ENCODE measurements at regions not wholly inside any gene's neighbourhood (a gene's known extent, or its start where the extent isn't known, plus 50 kb on each side); places are given as distances from the start of the nearest gene placed in this dataset.

GRCh38 chr5:143470120-143470519, 66.6 kb upstream of the NR3C1 start:
- Histone ChIP-seq H3K27me3 (no peaks in the 10 kb centered on the region), H3K9ac (no peak overlapping the region), H3K36me3 (no peaks in the 10 kb centered on the region), H3K79me2 (ENCODE audit: low read depth) (no peaks in the 10 kb centered on the region), H3K4me3 (no peak overlapping the region), H3F3A (ENCODE audit: low read depth) (no peaks in the 10 kb centered on the region), H4K20me1 (ENCODE audit: low read depth) (no peaks in the 10 kb centered on the region), H3K4me1 (no peaks in the 10 kb centered on the region), H3K9me3 (ENCODE audit: low read depth) (no peaks in the 10 kb centered on the region), H3K27ac (no peak overlapping the region), H3K4me2 (no peak overlapping the region), H2AFZ (replicated peaks) (no peak overlapping the region)
- Mint-ChIP-seq H3K4me3 (no peak overlapping the region), H3K4me1 (no peaks in the 10 kb centered on the region), H3K27me3 (ENCODE audit: insufficient read depth, low read depth) (no peaks in the 10 kb centered on the region), H3K9me3 (no peaks in the 10 kb centered on the region), H3K36me3 (no peaks in the 10 kb centered on the region), H3K27ac (no peak overlapping the region)
- no peak for DNase-seq (ENCODE audit: low spot score)
- TF ChIP-seq CTCF (IDR thresholded peaks at IDR 0.05) (no peak), EZH2 (IDR thresholded peaks at IDR 0.05) (no peak), EZH2phosphoT487 (IDR thresholded peaks at IDR 0.05) (no peak)

GRCh38 chr5:143469125-143469524, 65.6 kb upstream of the NR3C1 start:
- H3K4me3 Mint-ChIP-seq: no peak overlapping the region
- no peak overlapping the region for H3K4me3 ChIP-seq
- no peak overlapping the region for H2AFZ ChIP-seq (replicated peaks)
- no peaks in the 10 kb centered on the region for H4K20me1 ChIP-seq (ENCODE audit: low read depth)
- H3K36me3 Mint-ChIP-seq: no peaks in the 10 kb centered on the region
- H3K9ac ChIP-seq: no peak overlapping the region
- no peak overlapping the region for H3K4me2 ChIP-seq
- H3K4me1 ChIP-seq: no peaks in the 10 kb centered on the region
- no peaks in the 10 kb centered on the region for H3K9me3 ChIP-seq (ENCODE audit: low read depth)
- H3K27me3 Mint-ChIP-seq (ENCODE audit: insufficient read depth, low read depth): no peaks in the 10 kb centered on the region
- H3K9me3 Mint-ChIP-seq: no peaks in the 10 kb centered on the region
- no peaks in the 10 kb centered on the region for H3K4me1 Mint-ChIP-seq
- H3K27ac Mint-ChIP-seq: no peak overlapping the region
- no peaks in the 10 kb centered on the region for H3K27me3 ChIP-seq
- no peaks in the 10 kb centered on the region for H3K79me2 ChIP-seq (ENCODE audit: low read depth)
- no peak overlapping the region for H3K27ac ChIP-seq
- TF ChIP-seq EZH2 (IDR thresholded peaks at IDR 0.05): no peak
- no peak for TF ChIP-seq EZH2phosphoT487 (IDR thresholded peaks at IDR 0.05)
- no peaks in the 10 kb centered on the region for H3K36me3 ChIP-seq
- H3F3A ChIP-seq (ENCODE audit: low read depth): no peaks in the 10 kb centered on the region
- no peak for DNase-seq (ENCODE audit: low spot score)

- Histone ChIP-seq H3K4me1 (no peaks in the 10 kb centered on the region), H3K9ac (no peak overlapping the region), H4K20me1 (ENCODE audit: low read depth) (no peaks in the 10 kb centered on the region), H3K9me3 (ENCODE audit: low read depth) (no peaks in the 10 kb centered on the region), H2AFZ (replicated peaks) (no peak overlapping the region), H3K27ac (no peak overlapping the region), H3K27me3 (no peaks in the 10 kb centered on the region), H3K4me3 (no peak overlapping the region), H3K36me3 (no peaks in the 10 kb centered on the region), H3F3A (ENCODE audit: low read depth) (no peaks in the 10 kb centered on the region), H3K79me2 (ENCODE audit: low read depth) (no peaks in the 10 kb centered on the region), H3K4me2 (no peak overlapping the region)
- TF ChIP-seq EZH2phosphoT487 (IDR thresholded peaks at IDR 0.05) (no peak), CTCF (IDR thresholded peaks at IDR 0.05) (no peak), EZH2 (IDR thresholded peaks at IDR 0.05) (no peak)
- Mint-ChIP-seq H3K27me3 (ENCODE audit: insufficient read depth, low read depth) (no peaks in the 10 kb centered on the region), H3K4me3 (no peak overlapping the region), H3K9me3 (no peaks in the 10 kb centered on the region), H3K27ac (no peak overlapping the region), H3K4me1 (no peaks in the 10 kb centered on the region), H3K36me3 (no peaks in the 10 kb centered on the region)
- no peak for DNase-seq (ENCODE audit: low spot score)
Measured at GRCh38 chr5:143466632-143467031, 63.1 kb upstream of the NR3C1 start.

GRCh38 chr5:143464723-143465490, 61.4 kb upstream of the NR3C1 start:
- Mint-ChIP-seq H3K36me3 (no peaks in the 10 kb centered on the region), H3K27me3 (ENCODE audit: insufficient read depth, low read depth) (no peaks in the 10 kb centered on the region), H3K4me1 (no peaks in the 10 kb centered on the region), H3K27ac (no peak overlapping the region), H3K9me3 (no peaks in the 10 kb centered on the region), H3K4me3 (no peak overlapping the region)
- H3K4me1 ChIP-seq: no peaks in the 10 kb centered on the region
- no peak for TF ChIP-seq EZH2phosphoT487 (IDR thresholded peaks at IDR 0.05)
- no peak for TF ChIP-seq EZH2 (IDR thresholded peaks at IDR 0.05)
- TF ChIP-seq CTCF (IDR thresholded peaks at IDR 0.05): no peak
- H3K9me3 ChIP-seq (ENCODE audit: low read depth): no peaks in the 10 kb centered on the region
- H3F3A ChIP-seq (ENCODE audit: low read depth): no peaks in the 10 kb centered on the region
- no peak overlapping the region for H3K9ac ChIP-seq
- no peaks in the 10 kb centered on the region for H4K20me1 ChIP-seq (ENCODE audit: low read depth)
- H2AFZ ChIP-seq (replicated peaks): no peak overlapping the region
- no peaks in the 10 kb centered on the region for H3K79me2 ChIP-seq (ENCODE audit: low read depth)
- H3K27me3 ChIP-seq: no peaks in the 10 kb centered on the region
- H3K4me3 ChIP-seq: no peak overlapping the region
- DNase-seq (ENCODE audit: low spot score): no peak
- no peaks in the 10 kb centered on the region for H3K36me3 ChIP-seq
- H3K4me2 ChIP-seq: no peak overlapping the region
- no peak overlapping the region for H3K27ac ChIP-seq
